Heart left ventricle (tissue), 13 donors: ENCODE measurements at regions not wholly inside any gene's neighbourhood (a gene's known extent, or its start where the extent isn't known, plus 50 kb on each side); places are given as distances from the start of the nearest gene placed in this dataset.

Source experiments
- CTCF ChIP-seq, 12 donors: fragments of 200-600 bp; sonication (generic) in 4 of 12; IDR thresholded peaks; one replicate each; pipeline versions ENCODE4 v1.5.0 to v1.8.0; 2018 to 2022; ENCODE audit warnings: antibody characterized with exemption in 12 of 12, mild to moderate bottlenecking in 5 of 12
- POLR2A ChIP-seq, 2 donors: fragments of 450-650 bp; IDR thresholded peaks; one replicate each; pipeline ENCODE4 v1.6.1; 2017; ENCODE audit warnings: antibody characterized with exemption in 2 of 2, mild to moderate bottlenecking in 2 of 2, moderate library complexity in 2 of 2
- donor health status: ischemic (EF 13 %, LVEDD 7.1; RV severe dilation, severe dysfunction).
- donor health status: DM: no; HTN: yes; CAD: no.
- donor health status: DM: no; HTN: no; CAD: no.
- donor health status: ischemic (EF 25% LVEDD 6.9; RV normal size, moderate dysfunction).
- donor health status: ischemic (EF 25% LVEDD 5.7; RV mildly dilated, moderate dysfunction).
- donor health status: ischemic (EF 35%, LVEDD 5.7; RV mildly dilated, moderate dysfunction).
- donor health status: nonischemic (EF 11% LVEDD 7.7; RV severe dilation, severe dysfunction).
- donor health status: DM: yes; HTN: yes; CAD: no.
- donor health status: PGD.
- donor health status: ischemic (EF 29% LVEDD 5.4; RV normal size, mild dysfunction).
- donor health status: nonischemic (EF 23%, LVEDD 6.1; RV moderate dilation, normal function).

GRCh38 chr20:60584221-60584620 is 626.0 kb downstream of the CDH26 start:
- no peak for TF ChIP-seq POLR2A (IDR thresholded peaks at IDR 0.05)
- TF ChIP-seq CTCF (IDR thresholded peaks at IDR 0.05): no peak
